Sigmoid colon (tissue), 4 donors: ENCODE measurements at regions not wholly inside any gene's neighbourhood (a gene's known extent, or its start where the extent isn't known, plus 50 kb on each side); places are given as distances from the start of the nearest gene placed in this dataset.

Experiments
- EP300 ChIP-seq, 4 donors: sonication (generic); formaldehyde crosslinking; IDR thresholded peaks; one replicate each; pipeline ENCODE4 v1.6.1; 2017; ENCODE audit warnings: antibody characterized with exemption in 4 of 4
- TF ChIP-seq, protein P1 (sequence below), 4 experiments: fragments of 450-650 bp in 3 of 4; fragments of 200-600 bp in 1 of 4; IDR thresholded peaks; one replicate each; pipeline ENCODE4 v1.5.1; 2016 to 2019; ENCODE audit warnings: antibody characterized with exemption in 4 of 4, mild to moderate bottlenecking in 3 of 4, moderate library complexity in 2 of 4

GRCh38 chr14:26200687-26201086 lies 397.1 kb downstream of the NOVA1 start:
- no peak for TF ChIP-seq EP300 (IDR thresholded peaks at IDR 0.05)
- TF ChIP-seq, protein P1, sequence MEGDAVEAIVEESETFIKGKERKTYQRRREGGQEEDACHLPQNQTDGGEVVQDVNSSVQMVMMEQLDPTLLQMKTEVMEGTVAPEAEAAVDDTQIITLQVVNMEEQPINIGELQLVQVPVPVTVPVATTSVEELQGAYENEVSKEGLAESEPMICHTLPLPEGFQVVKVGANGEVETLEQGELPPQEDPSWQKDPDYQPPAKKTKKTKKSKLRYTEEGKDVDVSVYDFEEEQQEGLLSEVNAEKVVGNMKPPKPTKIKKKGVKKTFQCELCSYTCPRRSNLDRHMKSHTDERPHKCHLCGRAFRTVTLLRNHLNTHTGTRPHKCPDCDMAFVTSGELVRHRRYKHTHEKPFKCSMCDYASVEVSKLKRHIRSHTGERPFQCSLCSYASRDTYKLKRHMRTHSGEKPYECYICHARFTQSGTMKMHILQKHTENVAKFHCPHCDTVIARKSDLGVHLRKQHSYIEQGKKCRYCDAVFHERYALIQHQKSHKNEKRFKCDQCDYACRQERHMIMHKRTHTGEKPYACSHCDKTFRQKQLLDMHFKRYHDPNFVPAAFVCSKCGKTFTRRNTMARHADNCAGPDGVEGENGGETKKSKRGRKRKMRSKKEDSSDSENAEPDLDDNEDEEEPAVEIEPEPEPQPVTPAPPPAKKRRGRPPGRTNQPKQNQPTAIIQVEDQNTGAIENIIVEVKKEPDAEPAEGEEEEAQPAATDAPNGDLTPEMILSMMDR (IDR thresholded peaks at IDR 0.05) = no peak
